Astrocyte (in vitro differentiated cells and primary cell): ENCODE measurements at regions not wholly inside any gene's neighbourhood (a gene's known extent, or its start where the extent isn't known, plus 50 kb on each side); places are given as distances from the start of the nearest gene placed in this dataset.

Source experiments
- DNase-seq: peaks from one replicate; pipeline ENCODE4 v3.0.0-alpha.2; 2010; ENCODE audit warnings: low read depth
- FAIRE-seq: peaks from 2 replicates; lab custom pipeline; 2011; peaks lifted over from hg19 to GRCh38; lab: Jason Lieb, UNC
- H2AFZ ChIP-seq: 2 replicates; pipeline ENCODE4 v1.6.0; 2012; ENCODE audit warnings: low read depth, low read length, inconsistent platforms
- H3K27ac ChIP-seq: 2 replicates; pipeline ENCODE4 v1.5.1; 2011; ENCODE audit warnings: low read depth, low read length, inconsistent platforms
- H3K27me3 ChIP-seq: 2 replicates; pipeline ENCODE4 v1.6.0; 2011; ENCODE audit warnings: low read length, inconsistent platforms; ENCODE audit not compliant: insufficient read depth
- H3K36me3 ChIP-seq: 2 replicates; pipeline ENCODE4 v1.5.1; 2011; ENCODE audit warnings: low read length, inconsistent platforms; ENCODE audit not compliant: insufficient read depth
- H3K4me1 ChIP-seq: 2 replicates; pipeline ENCODE4 v1.5.1; 2011; ENCODE audit warnings: low read length, inconsistent platforms; ENCODE audit not compliant: insufficient read depth
- H3K4me2 ChIP-seq: 2 replicates; pipeline ENCODE4 v1.6.0; 2012; ENCODE audit warnings: low read length, inconsistent platforms
- H3K4me3 ChIP-seq: 2 replicates; pipeline ENCODE4 v1.5.1; 2011; ENCODE audit warnings: low read depth, mild to moderate bottlenecking, low read length, inconsistent platforms; ENCODE audit not compliant: insufficient read depth
- H3K79me2 ChIP-seq: 2 replicates; pipeline ENCODE4 v1.6.0; 2012; ENCODE audit warnings: mild to moderate bottlenecking, low read length, inconsistent platforms; ENCODE audit not compliant: insufficient read depth
- H3K9ac ChIP-seq: 2 replicates; pipeline ENCODE4 v1.6.0; 2012; ENCODE audit warnings: mild to moderate bottlenecking, low read length, inconsistent platforms
- H3K9me3 ChIP-seq: 2 replicates; pipeline ENCODE4 v1.5.1; 2012; ENCODE audit warnings: low read depth, mild to moderate bottlenecking, low read length, inconsistent platforms; ENCODE audit not compliant: insufficient read depth
- H4K20me1 ChIP-seq: 2 replicates; pipeline ENCODE4 v1.6.0; 2012; ENCODE audit warnings: low read length, inconsistent platforms; ENCODE audit not compliant: insufficient read depth
- H3K27ac Mint-ChIP-seq: one replicate; pipeline ENCODE4 v1.8.0; 2021; ENCODE audit warnings: mild to moderate bottlenecking, mixed read lengths; ENCODE audit not compliant: unreplicated experiment
- H3K27me3 Mint-ChIP-seq: one replicate; pipeline ENCODE4 v1.8.0; 2021; ENCODE audit warnings: low read depth, mixed read lengths; ENCODE audit not compliant: unreplicated experiment
- H3K36me3 Mint-ChIP-seq: one replicate; pipeline ENCODE4 v1.8.0; 2021; ENCODE audit warnings: low read depth, mixed read lengths; ENCODE audit not compliant: unreplicated experiment
- H3K4me1 Mint-ChIP-seq: one replicate; pipeline ENCODE4 v1.8.0; 2021; ENCODE audit warnings: low read depth, mixed read lengths; ENCODE audit not compliant: unreplicated experiment
- H3K4me3 Mint-ChIP-seq: one replicate; pipeline ENCODE4 v1.8.0; 2021; ENCODE audit warnings: mild to moderate bottlenecking, moderate library complexity, mixed read lengths; ENCODE audit not compliant: unreplicated experiment
- H3K9me3 Mint-ChIP-seq: one replicate; pipeline ENCODE4 v1.8.0; 2021; ENCODE audit warnings: mild to moderate bottlenecking, mixed read lengths; ENCODE audit not compliant: unreplicated experiment
- EZH2 ChIP-seq: IDR thresholded peaks from 2 replicates; pipeline ENCODE4 v1.6.1; 2012; ENCODE audit warnings: mild to moderate bottlenecking, low read length, inconsistent platforms; ENCODE audit not compliant: insufficient read depth
- TF ChIP-seq, protein P1 (sequence below): IDR thresholded peaks from 2 replicates; pipeline ENCODE4 v1.5.1; 2011; ENCODE audit warnings: low read depth, mild to moderate bottlenecking, inconsistent platforms, low read length, moderate library complexity; ENCODE audit not compliant: insufficient read depth

DNA sequence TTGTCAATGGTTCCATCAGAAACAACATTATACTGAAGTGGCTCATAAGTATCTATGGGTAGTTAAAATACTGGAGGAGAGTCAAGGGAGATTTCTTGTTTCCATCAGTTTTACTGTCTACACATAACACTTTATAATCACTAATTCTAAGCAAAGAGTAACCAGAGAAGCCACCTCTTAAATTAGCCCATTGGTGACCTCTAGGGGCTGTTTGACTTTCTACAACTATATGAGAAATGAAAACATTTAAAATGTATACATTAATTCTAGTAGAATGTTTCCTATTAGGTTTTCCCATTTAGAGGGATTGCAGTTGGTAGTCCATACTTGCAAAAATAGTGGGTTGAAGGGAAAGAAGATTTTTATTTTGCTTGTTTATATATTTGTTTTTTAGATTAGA, 504.3 kb downstream of the FAM181B start:
- no peak overlapping the region for H3K4me3 Mint-ChIP-seq
- FAIRE-seq = no peak

DNA sequence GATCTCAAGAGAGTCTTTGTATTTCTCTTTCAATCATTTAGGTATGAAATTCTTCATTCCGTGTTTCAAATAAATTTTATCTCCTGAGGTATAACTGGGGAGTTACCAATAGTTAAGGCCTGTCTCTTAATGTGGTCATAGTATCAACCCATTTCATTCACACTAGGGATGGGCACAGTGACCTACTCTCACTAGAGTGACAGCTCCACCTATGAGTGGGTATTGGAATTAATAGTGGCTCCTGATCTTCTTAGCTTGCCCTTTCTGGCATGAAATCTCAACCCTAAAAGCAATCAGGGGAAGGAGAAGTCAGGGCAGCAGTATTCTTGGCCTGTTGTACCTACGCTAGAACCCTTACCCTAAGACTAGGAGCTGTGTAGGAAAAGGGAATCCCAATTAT, 507.7 kb downstream of the FAM181B start:
- H3K27me3 Mint-ChIP-seq = no peaks in the 10 kb centered on the region
- Histone ChIP-seq H3K79me2 (no peaks in the 10 kb centered on the region), H3K4me2 (no peak overlapping the region), H3K27me3 (no peaks in the 10 kb centered on the region), H2AFZ (no peak overlapping the region), H3K4me1 (no peaks in the 10 kb centered on the region), H3K27ac (no peak overlapping the region), H3K9me3 (no peaks in the 10 kb centered on the region), H4K20me1 (no peaks in the 10 kb centered on the region), H3K36me3 (no peaks in the 10 kb centered on the region), H3K9ac (no peak overlapping the region), H3K4me3 (no peak overlapping the region)
- no peak for DNase-seq
- TF ChIP-seq, protein P1, sequence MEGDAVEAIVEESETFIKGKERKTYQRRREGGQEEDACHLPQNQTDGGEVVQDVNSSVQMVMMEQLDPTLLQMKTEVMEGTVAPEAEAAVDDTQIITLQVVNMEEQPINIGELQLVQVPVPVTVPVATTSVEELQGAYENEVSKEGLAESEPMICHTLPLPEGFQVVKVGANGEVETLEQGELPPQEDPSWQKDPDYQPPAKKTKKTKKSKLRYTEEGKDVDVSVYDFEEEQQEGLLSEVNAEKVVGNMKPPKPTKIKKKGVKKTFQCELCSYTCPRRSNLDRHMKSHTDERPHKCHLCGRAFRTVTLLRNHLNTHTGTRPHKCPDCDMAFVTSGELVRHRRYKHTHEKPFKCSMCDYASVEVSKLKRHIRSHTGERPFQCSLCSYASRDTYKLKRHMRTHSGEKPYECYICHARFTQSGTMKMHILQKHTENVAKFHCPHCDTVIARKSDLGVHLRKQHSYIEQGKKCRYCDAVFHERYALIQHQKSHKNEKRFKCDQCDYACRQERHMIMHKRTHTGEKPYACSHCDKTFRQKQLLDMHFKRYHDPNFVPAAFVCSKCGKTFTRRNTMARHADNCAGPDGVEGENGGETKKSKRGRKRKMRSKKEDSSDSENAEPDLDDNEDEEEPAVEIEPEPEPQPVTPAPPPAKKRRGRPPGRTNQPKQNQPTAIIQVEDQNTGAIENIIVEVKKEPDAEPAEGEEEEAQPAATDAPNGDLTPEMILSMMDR = no peak
- TF ChIP-seq EZH2 = no peak
- FAIRE-seq = no peak
- H3K36me3 Mint-ChIP-seq = no peaks in the 10 kb centered on the region
- no peak overlapping the region for H3K4me3 Mint-ChIP-seq
- peaks cover 3% of the 10 kb centered on the region for H3K9me3 Mint-ChIP-seq
- no peaks in the 10 kb centered on the region for H3K4me1 Mint-ChIP-seq
- no peak overlapping the region for H3K27ac Mint-ChIP-seq

More for the DNA sequence above, 504.3 kb downstream of the FAM181B start:
- TF ChIP-seq, protein P1 = peak; percentile 51
- no peak for TF ChIP-seq EZH2
- Histone ChIP-seq H3K27ac (no peak overlapping the region), H2AFZ (no peak overlapping the region), H3K79me2 (no peaks in the 10 kb centered on the region), H3K27me3 (no peaks in the 10 kb centered on the region), H3K4me1 (no peaks in the 10 kb centered on the region), H3K4me3 (no peak overlapping the region), H4K20me1 (no peaks in the 10 kb centered on the region), H3K9me3 (no peaks in the 10 kb centered on the region), H3K4me2 (no peak overlapping the region), H3K9ac (no peak overlapping the region), H3K36me3 (no peaks in the 10 kb centered on the region)
- DNase-seq = no peak
- Mint-ChIP-seq H3K36me3 (no peaks in the 10 kb centered on the region), H3K4me1 (peaks cover 7% of the 10 kb centered on the region), H3K27ac (no peak overlapping the region), H3K27me3 (no peaks in the 10 kb centered on the region), H3K9me3 (no peaks in the 10 kb centered on the region)

DNA sequence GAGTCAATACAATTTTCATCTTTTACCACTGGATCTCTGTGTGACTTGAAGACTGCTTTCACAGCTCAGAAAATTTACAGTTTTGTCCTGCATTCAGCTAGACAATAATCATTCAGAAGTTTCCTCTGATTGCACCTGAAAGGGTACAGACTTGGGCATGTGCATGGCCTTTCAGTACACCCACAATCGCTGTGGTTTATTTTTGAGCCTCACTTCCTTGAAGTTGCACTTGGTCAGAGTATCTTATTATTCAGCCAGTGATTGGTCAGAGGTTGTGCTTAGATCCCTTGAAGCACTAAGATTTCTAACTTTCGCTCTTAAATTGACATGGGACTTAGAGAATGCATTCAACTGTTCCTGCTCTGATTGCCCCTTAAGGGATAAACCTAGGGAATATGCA, 508.2 kb downstream of the FAM181B start:
- H3K4me1 Mint-ChIP-seq = no peaks in the 10 kb centered on the region
- Histone ChIP-seq H3K27me3 (no peaks in the 10 kb centered on the region), H3K9me3 (no peaks in the 10 kb centered on the region), H3K36me3 (no peaks in the 10 kb centered on the region), H3K4me3 (no peak overlapping the region), H3K27ac (no peak overlapping the region), H3K9ac (no peak overlapping the region), H2AFZ (no peak overlapping the region), H3K4me2 (no peak overlapping the region), H3K79me2 (no peaks in the 10 kb centered on the region), H4K20me1 (no peaks in the 10 kb centered on the region), H3K4me1 (no peaks in the 10 kb centered on the region)
- H3K27ac Mint-ChIP-seq = no peak overlapping the region
- TF ChIP-seq, protein P1 = no peak
- TF ChIP-seq EZH2 = no peak
- DNase-seq = no peak
- H3K9me3 Mint-ChIP-seq = peaks cover 3% of the 10 kb centered on the region
- no peak for FAIRE-seq
- no peaks in the 10 kb centered on the region for H3K27me3 Mint-ChIP-seq
- no peak overlapping the region for H3K4me3 Mint-ChIP-seq
- no peaks in the 10 kb centered on the region for H3K36me3 Mint-ChIP-seq
